ENCODE measurements at regions not wholly inside any gene's neighbourhood (a gene's known extent, or its start where the extent isn't known, plus 50 kb on each side); places are given as distances from the start of the nearest gene placed in this dataset.

DNA sequence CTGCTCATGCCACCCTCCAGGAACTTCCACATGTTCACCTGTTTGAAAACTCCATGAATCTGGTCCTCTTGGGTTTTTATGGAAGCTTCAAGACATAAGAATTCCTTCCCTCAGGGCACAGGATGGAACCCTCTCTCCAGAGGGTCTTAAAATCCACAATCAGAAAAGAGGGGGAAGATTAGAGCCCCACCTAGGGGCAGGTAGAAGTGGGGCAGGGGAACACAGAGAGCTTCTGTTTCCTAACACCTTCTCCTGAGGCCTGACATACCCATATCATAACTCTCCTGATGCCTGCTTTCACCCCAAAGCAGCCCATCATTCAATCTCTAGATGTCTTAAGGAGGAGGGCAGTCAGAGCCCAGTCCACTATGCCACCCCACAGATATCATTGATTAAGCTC, 1087.7 kb upstream of the ARRDC3 start:
- CTCF ChIA-PET = no interaction called here
- H3K4me3 Mint-ChIP-seq (ENCODE audit: low read depth, unreplicated experiment) = no peak overlapping the region

DNA sequence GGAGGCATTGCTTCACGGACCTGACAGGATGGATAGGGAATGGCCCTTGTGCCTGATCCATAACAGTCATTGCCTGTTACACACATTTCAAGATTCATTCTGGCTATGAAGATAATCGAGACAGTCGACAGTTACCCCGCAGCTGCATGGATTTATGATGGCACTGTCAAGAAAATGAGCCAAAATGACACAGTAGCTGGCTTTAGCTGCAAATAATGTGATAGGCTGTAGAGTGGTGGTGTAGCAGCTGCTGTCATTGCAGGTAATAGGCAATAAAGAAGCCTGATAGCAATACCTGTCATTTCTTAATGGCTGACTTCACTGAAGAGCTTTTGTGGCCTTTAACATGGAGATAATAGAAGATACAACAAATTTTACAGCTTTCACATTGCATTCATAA, 1085.2 kb upstream of the ARRDC3 start:
- CTCF ChIA-PET = no interaction called here
- no peaks in the 10 kb centered on the region for H3K36me3 Mint-ChIP-seq (ENCODE audit: insufficient read depth, unreplicated experiment)
- no peaks in the 10 kb centered on the region for H3K4me1 Mint-ChIP-seq (ENCODE audit: low read depth, unreplicated experiment)
- no peak for DNase-seq
- peaks cover 8% of the 10 kb centered on the region for H3K9me3 Mint-ChIP-seq (ENCODE audit: low read depth, unreplicated experiment)
- no peak overlapping the region for H3K27ac Mint-ChIP-seq (ENCODE audit: unreplicated experiment)
- TF ChIP-seq, protein P1, sequence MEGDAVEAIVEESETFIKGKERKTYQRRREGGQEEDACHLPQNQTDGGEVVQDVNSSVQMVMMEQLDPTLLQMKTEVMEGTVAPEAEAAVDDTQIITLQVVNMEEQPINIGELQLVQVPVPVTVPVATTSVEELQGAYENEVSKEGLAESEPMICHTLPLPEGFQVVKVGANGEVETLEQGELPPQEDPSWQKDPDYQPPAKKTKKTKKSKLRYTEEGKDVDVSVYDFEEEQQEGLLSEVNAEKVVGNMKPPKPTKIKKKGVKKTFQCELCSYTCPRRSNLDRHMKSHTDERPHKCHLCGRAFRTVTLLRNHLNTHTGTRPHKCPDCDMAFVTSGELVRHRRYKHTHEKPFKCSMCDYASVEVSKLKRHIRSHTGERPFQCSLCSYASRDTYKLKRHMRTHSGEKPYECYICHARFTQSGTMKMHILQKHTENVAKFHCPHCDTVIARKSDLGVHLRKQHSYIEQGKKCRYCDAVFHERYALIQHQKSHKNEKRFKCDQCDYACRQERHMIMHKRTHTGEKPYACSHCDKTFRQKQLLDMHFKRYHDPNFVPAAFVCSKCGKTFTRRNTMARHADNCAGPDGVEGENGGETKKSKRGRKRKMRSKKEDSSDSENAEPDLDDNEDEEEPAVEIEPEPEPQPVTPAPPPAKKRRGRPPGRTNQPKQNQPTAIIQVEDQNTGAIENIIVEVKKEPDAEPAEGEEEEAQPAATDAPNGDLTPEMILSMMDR (IDR thresholded peaks at IDR 0.05; ENCODE audit: unreplicated experiment) = no peak
- intact Hi-C loops (cut with micrococcal nuclease; ENCODE audit: unreplicated experiment) = no loop called here
- H3K4me3 Mint-ChIP-seq (ENCODE audit: low read depth, unreplicated experiment) = no peak overlapping the region
- no peaks in the 10 kb centered on the region for H3K27me3 Mint-ChIP-seq (ENCODE audit: unreplicated experiment)
- no TSS peak for BruUV-seq (replicated peaks)

More for the DNA sequence above, 1087.7 kb upstream of the ARRDC3 start:
- no peaks in the 10 kb centered on the region for H3K27me3 Mint-ChIP-seq (ENCODE audit: unreplicated experiment)
- no peaks in the 10 kb centered on the region for H3K4me1 Mint-ChIP-seq (ENCODE audit: low read depth, unreplicated experiment)
- DNase-seq = no peak
- no TSS peak for BruUV-seq (replicated peaks)
- TF ChIP-seq, protein P1 (IDR thresholded peaks at IDR 0.05; ENCODE audit: unreplicated experiment) = no peak
- intact Hi-C loops (cut with micrococcal nuclease; ENCODE audit: unreplicated experiment) = no loop called here
- H3K27ac Mint-ChIP-seq (ENCODE audit: unreplicated experiment) = no peak overlapping the region
- no peaks in the 10 kb centered on the region for H3K36me3 Mint-ChIP-seq (ENCODE audit: insufficient read depth, unreplicated experiment)
- H3K9me3 Mint-ChIP-seq (ENCODE audit: low read depth, unreplicated experiment) = peaks cover 16% of the 10 kb centered on the region

DNA sequence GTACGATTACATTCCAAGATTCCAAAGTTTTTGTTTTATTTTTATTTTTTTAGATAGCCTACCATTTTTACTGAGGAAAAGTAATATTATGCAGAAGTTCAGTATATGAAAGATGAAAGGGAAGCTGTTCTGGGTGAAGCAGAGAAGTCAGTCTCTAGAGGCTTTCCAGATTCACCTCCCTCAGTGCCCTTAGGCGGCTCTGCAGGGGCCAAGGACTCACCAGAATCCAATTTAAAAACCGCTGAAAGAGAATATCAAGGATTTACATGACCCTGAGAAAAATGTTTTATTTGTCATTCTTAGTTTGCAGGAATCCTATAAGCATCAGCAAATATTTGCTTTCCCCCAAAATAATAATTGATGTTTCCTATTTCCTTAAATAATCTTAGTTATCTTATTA, 1084.6 kb upstream of the ARRDC3 start:
- Mint-ChIP-seq H3K27ac (ENCODE audit: unreplicated experiment) (no peak overlapping the region), H3K27me3 (ENCODE audit: unreplicated experiment) (no peaks in the 10 kb centered on the region), H3K36me3 (ENCODE audit: insufficient read depth, unreplicated experiment) (no peaks in the 10 kb centered on the region), H3K4me3 (ENCODE audit: low read depth, unreplicated experiment) (no peak overlapping the region), H3K4me1 (ENCODE audit: low read depth, unreplicated experiment) (no peaks in the 10 kb centered on the region), H3K9me3 (ENCODE audit: low read depth, unreplicated experiment) (peaks cover 5% of the 10 kb centered on the region)
- CTCF ChIA-PET = no interaction called here
- intact Hi-C loops (cut with micrococcal nuclease; ENCODE audit: unreplicated experiment) = no loop called here
- no TSS peak for BruUV-seq (replicated peaks)
- DNase-seq = no peak
- TF ChIP-seq, protein P1 (IDR thresholded peaks at IDR 0.05; ENCODE audit: unreplicated experiment) = no peak

DNA sequence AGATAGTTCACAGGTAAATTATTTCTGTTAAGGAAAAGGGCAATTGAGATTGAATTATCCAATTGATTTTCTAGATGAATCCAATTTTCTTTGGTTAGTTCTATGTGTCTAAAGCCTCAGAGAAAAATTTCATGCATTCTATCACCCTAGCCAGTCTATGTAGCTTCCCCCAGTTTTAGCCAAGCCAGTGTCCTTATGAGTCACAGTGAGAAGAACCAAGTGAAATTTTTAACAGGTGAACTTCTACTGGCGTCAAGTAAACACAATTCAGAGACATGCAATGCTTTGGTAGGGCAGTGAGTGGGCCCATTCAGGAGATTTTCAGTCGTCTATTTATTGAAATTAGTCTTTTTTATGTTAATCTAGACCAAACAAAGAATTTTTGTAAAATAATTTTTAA, 1077.4 kb upstream of the ARRDC3 start:
- BruUV-seq (replicated peaks) = no TSS peak

More for the DNA sequence above, 1077.4 kb upstream of the ARRDC3 start:
- intact Hi-C loops (cut with micrococcal nuclease; ENCODE audit: unreplicated experiment) = no loop called here
- Mint-ChIP-seq H3K4me1 (ENCODE audit: low read depth, unreplicated experiment) (no peaks in the 10 kb centered on the region), H3K27me3 (ENCODE audit: unreplicated experiment) (no peaks in the 10 kb centered on the region), H3K36me3 (ENCODE audit: insufficient read depth, unreplicated experiment) (no peaks in the 10 kb centered on the region), H3K4me3 (ENCODE audit: low read depth, unreplicated experiment) (no peak overlapping the region), H3K9me3 (ENCODE audit: low read depth, unreplicated experiment) (no peaks in the 10 kb centered on the region), H3K27ac (ENCODE audit: unreplicated experiment) (no peak overlapping the region)
- DNase-seq = no peak
- TF ChIP-seq, protein P1 (IDR thresholded peaks at IDR 0.05; ENCODE audit: unreplicated experiment) = no peak
- CTCF ChIA-PET = no interaction called here
